ENCODE measurements at regions not wholly inside any gene's neighbourhood (a gene's known extent, or its start where the extent isn't known, plus 50 kb on each side); places are given as distances from the start of the nearest gene placed in this dataset.

DNA sequence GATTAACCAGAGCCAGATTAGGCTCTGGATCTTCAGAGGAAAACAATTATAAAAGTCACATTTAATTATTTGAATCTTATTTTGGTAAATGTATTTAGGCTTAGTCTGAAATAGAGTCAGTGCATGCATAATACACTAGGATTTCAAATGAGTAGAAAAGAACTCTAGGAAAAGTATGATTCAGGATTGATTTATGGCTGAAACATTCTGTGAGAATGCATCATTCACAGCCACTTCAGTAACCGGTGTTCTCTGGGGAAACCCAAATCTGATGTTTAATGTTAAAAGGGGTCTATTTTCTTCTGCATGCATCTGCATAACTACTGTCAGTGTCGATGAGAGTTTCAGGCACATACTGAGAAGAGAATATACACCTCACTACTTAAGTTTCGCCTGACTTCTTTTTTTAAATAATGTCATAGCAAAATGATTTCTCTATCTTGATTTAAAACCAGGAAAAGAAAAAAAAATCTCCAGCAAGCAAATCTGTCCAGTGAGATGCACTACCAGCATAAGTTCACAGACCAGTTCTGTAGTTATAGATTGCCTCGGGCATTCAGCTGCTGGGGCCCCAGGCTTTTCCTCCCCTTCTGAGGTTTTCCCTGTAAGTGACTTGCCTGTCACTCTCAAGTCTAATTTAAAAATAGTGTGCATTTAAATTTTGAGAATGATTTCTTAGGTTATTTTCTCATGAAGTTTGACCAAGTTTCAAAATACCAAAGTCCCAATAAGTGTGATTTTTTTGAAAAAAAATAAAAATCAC is 501.5 kb downstream of the NR4A2 start:
- no peaks in the 10 kb centered on the region for H3K79me2 ChIP-seq (ENCODE audit: insufficient read depth, low read length)
- H2AK5ac ChIP-seq (ENCODE audit: insufficient read length, low read length), result no peak overlapping the region
- no peak overlapping the region for H2BK20ac ChIP-seq (ENCODE audit: low read depth, low read length, poor library complexity, severe bottlenecking)
- peaks cover 3% of the 10 kb centered on the region; the same call in 1 of the 2 replicates for H3K4me1 ChIP-seq (ENCODE audit: insufficient read depth, low read length)
- H3K9me3 Mint-ChIP-seq, result no peaks in the 10 kb centered on the region
- H2BK120ac ChIP-seq (ENCODE audit: low read depth, low read length, poor library complexity, severe bottlenecking), result no peak overlapping the region
- DNase-seq, result no peak
- no peak overlapping the region for H3K4ac ChIP-seq (ENCODE audit: low read depth, low read length)
- H3K18ac ChIP-seq (ENCODE audit: insufficient read length, low read depth, low read length), result no peak overlapping the region
- H3K23me2 ChIP-seq (ENCODE audit: insufficient read length, low read depth, low read length, poor library complexity, severe bottlenecking), result no peaks in the 10 kb centered on the region
- H4K20me1 ChIP-seq (ENCODE audit: control insufficient read depth, insufficient read depth, insufficient read length), result no peaks in the 10 kb centered on the region
- H3K27me3 ChIP-seq (ENCODE audit: insufficient read depth, low read length), result no peaks in the 10 kb centered on the region
- no peaks in the 10 kb centered on the region for H3K36me3 Mint-ChIP-seq (ENCODE audit: insufficient read depth in 1 of 3, low read depth in 3 of 3)
- H2BK12ac ChIP-seq (ENCODE audit: insufficient read length, low read depth, low read length), result no peak overlapping the region
- H2BK15ac ChIP-seq (ENCODE audit: low read depth, low read length), result no peak overlapping the region
- H3K4me2 ChIP-seq (ENCODE audit: insufficient read depth, insufficient read length, low read length), result no peak overlapping the region
- H3K27ac Mint-ChIP-seq, result no peak overlapping the region
- H3K14ac ChIP-seq (ENCODE audit: insufficient read depth, low read length), result no peak overlapping the region
- H3K79me1 ChIP-seq (ENCODE audit: insufficient read depth, low read depth, low read length, poor library complexity, severe bottlenecking), result no peaks in the 10 kb centered on the region
- H3T11ph ChIP-seq (ENCODE audit: low read length), result no peak overlapping the region
- H3K27me3 Mint-ChIP-seq (ENCODE audit: low read depth), result no peaks in the 10 kb centered on the region
- H3K23ac ChIP-seq (ENCODE audit: insufficient read length, low read depth, low read length), result no peak overlapping the region
- H4K8ac ChIP-seq (replicated peaks; ENCODE audit: insufficient read length, low read depth, low read length), result no peak overlapping the region
- H3K9me3 ChIP-seq (ENCODE audit: control insufficient read depth, low read depth, low read length), result no peaks in the 10 kb centered on the region
- H3K9ac ChIP-seq (ENCODE audit: extremely low read depth, insufficient read length, low read length), result no peak overlapping the region
- no peak overlapping the region for H2BK5ac ChIP-seq (ENCODE audit: insufficient read length, low read length)
- H3K56ac ChIP-seq (ENCODE audit: insufficient read length, low read depth, low read length), result no peak overlapping the region
- H2AFZ ChIP-seq (ENCODE audit: low read length), result no peak overlapping the region
- no peak overlapping the region for H3K27ac ChIP-seq (ENCODE audit: insufficient read length, low read depth, low read length)
- H4K91ac ChIP-seq (ENCODE audit: insufficient read length, low read depth, low read length), result no peak overlapping the region
- H4K5ac ChIP-seq (ENCODE audit: insufficient read length, low read depth, low read length), result no peak overlapping the region
- no peaks in the 10 kb centered on the region; a peak in 1 of 4 replicates for H3K4me1 Mint-ChIP-seq
- TF ChIP-seq, protein P1, sequence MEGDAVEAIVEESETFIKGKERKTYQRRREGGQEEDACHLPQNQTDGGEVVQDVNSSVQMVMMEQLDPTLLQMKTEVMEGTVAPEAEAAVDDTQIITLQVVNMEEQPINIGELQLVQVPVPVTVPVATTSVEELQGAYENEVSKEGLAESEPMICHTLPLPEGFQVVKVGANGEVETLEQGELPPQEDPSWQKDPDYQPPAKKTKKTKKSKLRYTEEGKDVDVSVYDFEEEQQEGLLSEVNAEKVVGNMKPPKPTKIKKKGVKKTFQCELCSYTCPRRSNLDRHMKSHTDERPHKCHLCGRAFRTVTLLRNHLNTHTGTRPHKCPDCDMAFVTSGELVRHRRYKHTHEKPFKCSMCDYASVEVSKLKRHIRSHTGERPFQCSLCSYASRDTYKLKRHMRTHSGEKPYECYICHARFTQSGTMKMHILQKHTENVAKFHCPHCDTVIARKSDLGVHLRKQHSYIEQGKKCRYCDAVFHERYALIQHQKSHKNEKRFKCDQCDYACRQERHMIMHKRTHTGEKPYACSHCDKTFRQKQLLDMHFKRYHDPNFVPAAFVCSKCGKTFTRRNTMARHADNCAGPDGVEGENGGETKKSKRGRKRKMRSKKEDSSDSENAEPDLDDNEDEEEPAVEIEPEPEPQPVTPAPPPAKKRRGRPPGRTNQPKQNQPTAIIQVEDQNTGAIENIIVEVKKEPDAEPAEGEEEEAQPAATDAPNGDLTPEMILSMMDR (conservative IDR thresholded peaks at IDR 0.05), result no peak
- no CpG with 5 or more reads among the region's 4 CpGs for WGBS (ENCODE audit: extremely low coverage, insufficient read length, low lambda C conversion rate)
- no peak overlapping the region for H3K4me3 Mint-ChIP-seq

All from H9 (cell line).